HepG2 (cell line): ENCODE measurements at regions not wholly inside any gene's neighbourhood (a gene's known extent, or its start where the extent isn't known, plus 50 kb on each side); places are given as distances from the start of the nearest gene placed in this dataset.

Source experiments
- ATAC-seq: fragments of 200-7000 bp; cut with Tn5 transposase; 3 replicates; pipeline ENCODE4 v1.9.1; 2020; ENCODE audit warnings: mild to moderate bottlenecking, moderate library complexity
- BruUV-seq: library from RNA; stranded (reverse); fragments of 400-500 nt; replicated peaks from 2 replicates; lab custom pipeline; 2021; lab: Mats Ljungman, UMichigan
- CTCF ChIA-PET: fragments of 300-600 bp; formaldehyde crosslinking; extraction: SDS; loops from one replicate; lab custom pipeline; 2021; ENCODE audit warnings: low total read pairs, inconsistent platforms, low intra/inter-chr PET ratio; lab: Yijun Ruan, JAX
- POLR2A ChIA-PET: fragments of 350-600 bp; sonication (Branson Sonifier 250); formaldehyde crosslinking; loops from one replicate; lab custom pipeline; 2020; ENCODE audit warnings: antibody characterized with exemption, inconsistent platforms; lab: Yijun Ruan, JAX
- DNase-seq: peaks from one replicate; pipeline ENCODE4 v3.0.0-alpha.2; 2015; ENCODE audit warnings: low spot score
- FAIRE-seq: peaks from 3 replicates; lab custom pipeline; 2011; peaks lifted over from hg19 to GRCh38; lab: Jason Lieb, UNC
- H2AFZ ChIP-seq: one replicate; pipeline ENCODE4 v1.6.1; 2011; ENCODE audit warnings: low read length, inconsistent platforms
- H3K27ac ChIP-seq: fragments of 300-600 bp; 3 replicates; pipeline ENCODE4 v1.8.0; 2011; ENCODE audit warnings: mixed run types, mild to moderate bottlenecking, mixed read lengths, low read length, inconsistent platforms; ENCODE audit not compliant: insufficient read depth; ENCODE audit errors: extremely low read length
- H3K27me3 ChIP-seq, 2 experiments: fragments of 200-600 bp in 1 of 2; 2 replicates in 1 of 2; 3 replicates in 1 of 2; pipeline versions ENCODE4 v1.6.0 to v1.8.0; 2011; ENCODE audit warnings: low read length in 2 of 2, mild to moderate bottlenecking in 2 of 2, moderate library complexity in 2 of 2, inconsistent platforms in 1 of 2; ENCODE audit not compliant: insufficient read depth in 2 of 2, control insufficient read depth in 1 of 2
- H3K36me3 ChIP-seq, 2 experiments: fragments of 200-600 bp in 1 of 2; replicated peaks in 1 of 2; 2 replicates in 1 of 2; 3 replicates in 1 of 2; pipeline versions ENCODE4 v1.5.1 to v1.8.0; 2011; ENCODE audit warnings: low read length in 2 of 2, inconsistent platforms in 1 of 2; ENCODE audit not compliant: insufficient read depth in 2 of 2, control insufficient read depth in 1 of 2
- H3K4me1 ChIP-seq: 2 replicates; pipeline ENCODE4 v1.5.1; 2012; ENCODE audit warnings: low read length, inconsistent platforms; ENCODE audit not compliant: insufficient read depth
- H3K4me2 ChIP-seq: 2 replicates; pipeline ENCODE4 v1.6.0; 2011; ENCODE audit warnings: low read depth, low read length, inconsistent platforms
- H3K4me3 ChIP-seq, 3 experiments: fragments of 200-600 bp in 1 of 3; sonication (generic), shearing (Covaris generic) in 1 of 3; replicated peaks in 1 of 3; 2 replicates each; pipeline ENCODE4 v1.5.1; 2011 to 2016; ENCODE audit warnings: low read length in 3 of 3, inconsistent platforms in 2 of 3, low read depth in 2 of 3, mild to moderate bottlenecking in 2 of 3, control low read depth in 1 of 3, mixed read lengths in 1 of 3; ENCODE audit not compliant: insufficient read depth in 1 of 3
- H3K79me2 ChIP-seq: one replicate; pipeline ENCODE4 v1.6.1; 2011; ENCODE audit warnings: low read length, inconsistent platforms; ENCODE audit not compliant: insufficient read depth
- H3K9ac ChIP-seq: 2 replicates; pipeline ENCODE4 v1.6.0; 2011; ENCODE audit warnings: mild to moderate bottlenecking, low read depth, low read length, inconsistent platforms; ENCODE audit not compliant: insufficient read depth
- H3K9me3 ChIP-seq: 2 replicates; pipeline ENCODE4 v1.5.1; 2012; ENCODE audit warnings: mild to moderate bottlenecking, low read length
- H4K20me1 ChIP-seq: 2 replicates; pipeline ENCODE4 v1.6.0; 2011; ENCODE audit warnings: inconsistent platforms, mild to moderate bottlenecking, low read length, moderate library complexity; ENCODE audit not compliant: insufficient read depth
- HMGXB3 ChIP-seq: sonication (generic); formaldehyde crosslinking; IDR thresholded peaks from 2 replicates; pipeline ENCODE4 v1.4.0; 2020; ENCODE audit warnings: missing genetic modification reagents, borderline replicate concordance
- NFAT5 ChIP-seq: sonication (generic); formaldehyde crosslinking; IDR thresholded peaks from 2 replicates; pipeline ENCODE4 v1.4.0; 2020; ENCODE audit warnings: missing genetic modification reagents
- PITX1 ChIP-seq: sonication (generic); formaldehyde crosslinking; IDR thresholded peaks from 2 replicates; pipeline ENCODE4 v1.5.1; 2020; ENCODE audit warnings: mild to moderate bottlenecking, missing genetic modification reagents
- ZHX2 ChIP-seq, 2 experiments: sonication (generic) in 1 of 2; formaldehyde crosslinking in 1 of 2; IDR thresholded peaks; 2 replicates each; pipeline versions ENCODE4 v1.6.1 to v1.9.0; 2014 to 2022; ENCODE audit warnings: antibody characterized with exemption in 1 of 2, borderline replicate concordance in 1 of 2, inconsistent platforms in 1 of 2, low read depth in 1 of 2, missing genetic modification reagents in 1 of 2
- ZNF121 ChIP-seq: sonication (generic); formaldehyde crosslinking; IDR thresholded peaks from 2 replicates; pipeline ENCODE4 v1.5.0; 2020; ENCODE audit warnings: mild to moderate bottlenecking, missing genetic modification reagents
- ZNF30 ChIP-seq: sonication (generic); formaldehyde crosslinking; IDR thresholded peaks from 2 replicates; pipeline ENCODE4 v1.5.0; 2020; ENCODE audit warnings: mild to moderate bottlenecking, missing genetic modification reagents
- ZNF451 ChIP-seq: sonication (generic); formaldehyde crosslinking; IDR thresholded peaks from 2 replicates; pipeline ENCODE4 v1.5.0; 2020; ENCODE audit warnings: mild to moderate bottlenecking, missing genetic modification reagents
- WGBS: methylation state at CpG from one replicate; pipeline ENCODE4 v1.1.6; 2017; ENCODE audit warnings: low lambda C conversion rate; 5-methylcytosine and 5-hydroxymethylcytosine counted together
- in situ Hi-C: cut with HindIII; loops from 2 replicates; pipeline ENCODE4 v1.10.0; 2017; ENCODE audit warnings: low pct_unique_long_range_greater_than_20kb; ENCODE audit not compliant: extremely low pct_ligation_motif_present
- intact Hi-C: fragments of 100-400 bp; cut with micrococcal nuclease; formaldehyde crosslinking; loops from one replicate; pipeline ENCODE4 v1.10.0; 2022; ENCODE audit not compliant: unreplicated experiment

- intact Hi-C loops (no loop called here), in situ Hi-C loops (no loop called here)
- TF ChIP-seq ZHX2 (IDR thresholded peaks at IDR 0.05; ENCODE audit: low read depth) (no peak), ZHX2 (CRISPR knock-in tag; IDR thresholded peaks at IDR 0.05; ENCODE audit: borderline replicate concordance) (no peak), ZNF121 (no peak), PITX1 (CRISPR knock-in tag) (no peak), ZNF30 (CRISPR knock-in tag) (no peak), HMGXB3 (CRISPR knock-in tag) (no peak), NFAT5 (CRISPR knock-in tag) (no peak), ZNF451 (CRISPR knock-in tag) (no peak)
- H4K20me1 ChIP-seq: no peaks in the 10 kb centered on the region
- CTCF ChIA-PET: no interaction called here
- no peak overlapping the region for H3K4me3 ChIP-seq
- 0% methylated on average over 1 of the region's 1 CpG for WGBS
- no peaks in the 10 kb centered on the region for H3K4me1 ChIP-seq
- no peaks in the 10 kb centered on the region for H3K79me2 ChIP-seq
- no peak for DNase-seq
- no peak for FAIRE-seq
- peaks cover 0 to 1% of the 10 kb centered on the region in 2 experiments; a peak in 2 of 5 replicates for H3K27me3 ChIP-seq
- H3K36me3 ChIP-seq: no peaks in the 10 kb centered on the region
- no peaks in the 10 kb centered on the region for H3K9me3 ChIP-seq
- ATAC-seq: no peak
- POLR2A ChIA-PET: no interaction called here
- H3K27ac ChIP-seq: no peak overlapping the region
- no peak overlapping the region for H3K9ac ChIP-seq
- no peak overlapping the region for H2AFZ ChIP-seq
- no peak overlapping the region for H3K4me2 ChIP-seq
- no TSS peak for BruUV-seq
Measured at GRCh38 chr5:159571501-159572244, 241.4 kb upstream of the IL12B start.
